GM21723 (cell line): ENCODE measurements at regions not wholly inside any gene's neighbourhood (a gene's known extent, or its start where the extent isn't known, plus 50 kb on each side); places are given as distances from the start of the nearest gene placed in this dataset.
"Not testable (repeated sequence)": the region's sequence is repeated elsewhere in the genome, so short reads cannot be mapped to it uniquely, and the experiment has no call there.

Experiments used
- ATAC-seq: cut with Tn5 transposase; IDR thresholded peaks from one replicate; pipeline ENCODE4 v1.9.1; 2021; ENCODE audit warnings: mild to moderate bottlenecking, moderate library complexity; ENCODE audit not compliant: unreplicated experiment

DNA sequence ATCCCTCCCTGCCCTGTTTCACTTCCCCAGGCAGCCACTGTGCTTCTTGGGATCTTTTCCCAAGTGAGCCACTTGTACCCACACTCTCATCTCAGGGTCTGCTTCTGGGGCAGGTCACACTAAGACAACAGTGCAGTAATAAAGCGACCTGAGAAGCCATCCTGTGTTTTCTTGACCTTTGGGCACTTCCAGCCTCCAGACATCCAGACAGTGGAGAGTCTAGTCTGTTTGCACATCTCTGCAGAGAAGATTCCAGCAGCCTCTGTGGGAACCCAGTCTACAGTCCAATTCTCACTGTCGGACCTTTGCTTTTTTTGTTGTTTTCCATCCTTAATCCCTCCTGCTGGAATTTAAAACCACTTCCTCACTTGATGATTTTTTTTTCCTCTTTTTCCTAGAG lies 50.3 kb upstream of the ATP6AP2 start:
- ATAC-seq, result no peak

DNA sequence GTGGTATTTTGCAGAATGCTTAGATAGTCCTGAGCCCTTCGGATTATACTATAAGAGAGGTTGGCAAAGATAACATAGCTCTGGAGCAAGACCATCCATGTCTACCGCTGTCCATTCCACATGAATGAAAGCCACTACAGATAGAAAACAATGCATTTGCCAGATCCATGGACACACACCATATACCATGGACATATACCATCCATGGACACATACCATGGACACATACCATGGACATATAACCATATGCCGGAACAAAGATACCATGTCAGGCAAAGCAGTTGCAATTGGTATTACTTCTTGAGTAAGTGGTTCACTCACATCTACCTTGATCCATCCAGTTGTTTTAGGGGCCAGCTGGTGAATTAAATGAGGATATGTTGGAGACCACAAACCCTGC lies 53.2 kb upstream of the ATP6AP2 start:
- no peak for ATAC-seq

- ATAC-seq, result no peak
These were observed 54.4 kb upstream of the ATP6AP2 start for GRCh38 chrX:40526412-40526811.

- not testable (repeated sequence) for ATAC-seq
These were observed 54.9 kb upstream of the ATP6AP2 start for GRCh38 chrX:40525901-40526300.

DNA sequence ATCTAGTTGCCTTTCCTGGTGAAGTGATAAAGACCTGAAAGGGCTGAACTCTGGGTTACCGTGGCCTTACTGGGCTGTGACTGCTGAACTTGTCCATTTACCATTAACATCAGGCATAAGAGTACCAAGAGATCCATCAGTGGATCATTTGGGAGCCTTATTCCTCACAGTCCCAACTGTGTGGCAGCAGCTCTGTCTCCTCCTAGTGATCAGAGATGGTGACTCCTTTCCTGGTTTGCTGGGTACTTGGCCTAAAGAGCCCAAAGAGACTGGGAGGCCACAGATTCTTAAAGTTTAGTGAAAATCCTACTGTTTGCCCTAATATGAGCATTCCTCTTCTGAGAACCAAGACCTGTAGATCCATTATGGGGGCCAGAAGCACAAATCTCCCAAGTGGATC lies 56.3 kb upstream of the ATP6AP2 start:
- no peak for ATAC-seq

DNA sequence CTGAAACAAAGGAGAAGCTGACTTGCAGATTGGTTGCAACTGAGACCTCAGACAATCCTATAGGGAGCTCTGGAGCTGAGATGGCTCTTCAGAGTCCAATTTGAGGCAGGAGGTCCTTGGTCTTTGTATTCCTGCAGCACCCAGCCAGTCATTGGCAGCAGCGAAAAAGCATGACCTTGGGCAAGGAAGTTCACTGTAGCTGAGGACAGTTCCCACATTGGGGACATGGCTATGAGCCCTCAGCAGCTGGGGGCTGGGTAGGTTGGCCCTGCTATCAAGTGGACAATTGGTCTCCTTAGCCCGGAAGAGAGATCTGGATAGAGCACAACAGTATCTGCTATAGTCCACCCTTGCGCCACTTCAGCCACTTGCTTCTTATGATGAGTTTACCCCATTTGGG lies 56.9 kb upstream of the ATP6AP2 start:
- ATAC-seq, result no peak

- ATAC-seq, result no peak
These were observed 58.8 kb upstream of the ATP6AP2 start for GRCh38 chrX:40521868-40522450.

- no peak for ATAC-seq
These were observed 66.4 kb upstream of the ATP6AP2 start for GRCh38 chrX:40514376-40514775.

DNA sequence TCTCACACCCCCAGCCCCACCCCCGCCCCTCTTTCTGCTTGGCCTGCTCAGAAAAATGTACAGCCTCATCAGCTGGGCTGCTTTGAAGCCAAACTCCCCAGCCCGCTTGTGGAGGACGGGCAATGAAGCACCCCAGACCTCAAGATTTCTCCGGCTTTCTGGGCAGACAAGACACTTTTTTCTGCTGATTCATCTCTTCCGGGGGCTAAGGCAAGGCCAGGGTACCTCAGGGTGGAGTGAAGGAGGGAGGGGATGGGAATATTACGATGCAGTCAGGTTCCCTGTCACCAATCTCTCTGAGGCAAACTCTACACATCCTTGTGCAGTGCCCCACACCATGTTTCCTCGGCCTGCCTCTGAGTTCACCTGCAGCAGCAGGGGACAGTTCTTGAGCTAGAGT lies 66.9 kb upstream of the ATP6AP2 start:
- no peak for ATAC-seq

DNA sequence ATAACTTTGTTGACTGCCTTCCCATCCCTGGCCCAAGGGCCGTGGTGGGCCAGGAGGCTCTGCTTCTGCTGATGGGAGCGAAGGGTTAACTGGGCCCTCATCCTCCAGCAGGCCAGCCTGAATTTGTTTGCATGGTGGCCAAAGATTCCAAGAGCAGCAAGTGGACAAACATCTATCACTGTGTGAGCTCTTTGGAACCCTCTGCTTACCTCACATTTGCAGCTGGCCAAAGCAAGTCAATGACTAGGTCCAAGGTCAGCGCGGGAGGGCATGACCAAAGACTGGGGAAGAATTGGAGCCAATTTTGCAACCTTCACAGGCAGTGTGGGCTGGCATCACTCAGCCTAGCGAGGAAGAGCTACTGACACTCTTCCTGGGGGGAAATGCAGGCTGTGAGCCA lies 67.8 kb upstream of the ATP6AP2 start:
- ATAC-seq, result no peak

DNA sequence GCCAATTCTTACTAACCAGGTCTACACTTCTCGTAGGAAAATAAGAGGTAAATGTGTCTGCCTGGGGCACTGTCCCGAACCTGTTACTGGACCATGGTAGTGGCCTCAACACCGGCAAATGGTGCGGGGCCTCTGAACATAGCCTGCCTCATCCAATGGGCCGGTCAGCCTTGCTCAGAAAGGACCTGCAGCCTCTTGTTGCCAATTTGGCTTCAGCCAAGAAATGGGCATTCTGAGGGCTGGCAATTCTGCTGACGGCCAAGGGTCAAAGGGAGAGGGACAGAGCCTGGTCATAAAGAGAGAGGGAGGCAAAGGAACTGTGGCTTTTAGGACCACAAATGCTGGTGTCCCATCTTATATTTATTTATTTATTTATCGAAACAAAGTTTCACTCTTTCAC lies 69.5 kb upstream of the ATP6AP2 start:
- no peak for ATAC-seq

- ATAC-seq, result no peak
These were observed 72.2 kb upstream of the ATP6AP2 start for GRCh38 chrX:40508560-40508959.

DNA sequence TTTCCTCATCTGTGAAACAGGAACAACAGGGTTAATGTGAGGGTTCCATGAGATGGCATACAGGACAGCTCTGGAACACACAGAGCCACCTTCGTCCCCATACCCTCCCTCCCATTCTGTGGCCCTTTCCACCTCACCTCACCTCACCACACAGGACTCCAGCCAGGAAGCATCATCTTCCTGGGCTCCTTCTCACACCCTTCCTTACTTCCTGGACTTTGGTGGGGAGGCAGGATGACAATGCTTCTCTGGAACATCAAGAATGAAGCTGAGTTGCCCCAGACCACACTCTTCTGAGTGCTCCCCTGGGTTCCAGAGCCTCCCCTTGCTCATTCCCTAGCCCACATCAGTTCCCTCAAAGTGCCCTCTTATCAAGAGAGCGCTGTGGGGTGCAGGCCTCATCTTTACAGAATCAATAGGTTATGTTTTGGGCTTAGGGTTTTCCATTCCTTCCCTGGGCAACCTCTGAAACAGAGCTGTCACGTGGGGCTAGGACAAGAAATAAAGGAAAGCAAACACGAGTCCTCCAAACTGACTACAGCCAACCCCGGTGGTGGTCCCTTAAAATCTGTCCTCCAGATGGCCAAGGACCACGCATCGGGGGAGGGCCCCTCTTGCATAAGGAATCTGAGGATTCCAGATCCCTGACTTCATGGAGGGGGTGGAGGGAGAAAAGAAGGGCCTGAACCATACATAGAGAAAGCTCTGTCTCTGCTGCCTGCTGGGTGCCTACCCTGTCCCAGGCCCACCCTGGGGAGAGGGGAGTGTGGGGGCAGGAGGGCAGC lies 74.4 kb upstream of the ATP6AP2 start:
- ATAC-seq, result no peak

DNA sequence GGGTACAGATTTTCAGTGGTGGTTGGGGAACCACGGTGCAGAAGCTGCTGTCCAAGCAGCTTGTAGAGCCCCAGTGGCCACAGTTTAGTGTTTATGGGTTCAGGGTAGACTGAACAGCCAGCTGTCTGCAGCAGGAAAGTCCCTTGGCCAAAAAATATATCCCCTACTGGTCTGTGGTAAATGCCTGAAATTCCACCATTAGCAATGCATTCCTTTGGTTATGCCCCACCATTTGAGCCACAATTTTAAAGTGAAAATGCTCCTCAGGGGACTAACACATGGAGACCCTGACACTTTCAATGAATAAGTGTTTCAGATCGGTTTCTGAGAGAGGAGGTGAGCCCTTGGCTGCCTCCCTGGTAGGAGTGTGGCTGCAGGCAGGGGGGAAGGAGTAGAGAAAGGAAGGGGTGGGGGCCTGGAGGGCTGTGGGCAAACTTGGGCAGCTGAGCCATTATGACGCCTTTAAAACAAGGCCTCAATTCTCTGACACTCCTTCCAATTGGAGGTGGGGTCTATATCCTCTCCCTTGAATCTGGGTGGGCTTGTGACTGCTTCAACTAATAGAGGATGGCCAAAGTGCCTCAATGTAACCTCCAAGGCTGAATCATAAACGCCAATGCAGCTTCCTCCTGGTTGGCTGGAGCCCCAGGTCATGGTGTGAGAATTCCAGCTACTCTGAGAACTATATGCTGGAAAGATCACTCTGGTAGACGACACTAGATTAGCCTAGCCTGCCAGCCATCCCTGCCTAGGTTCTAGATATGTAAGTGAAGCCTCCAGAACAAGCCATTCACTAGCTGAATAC lies 75.8 kb upstream of the ATP6AP2 start:
- no peak for ATAC-seq

GRCh38 chrX:40503094-40503493 lies 77.7 kb upstream of the ATP6AP2 start:
- no peak for ATAC-seq

- no peak for ATAC-seq
These were observed 78.1 kb upstream of the ATP6AP2 start for GRCh38 chrX:40502688-40503087.

DNA sequence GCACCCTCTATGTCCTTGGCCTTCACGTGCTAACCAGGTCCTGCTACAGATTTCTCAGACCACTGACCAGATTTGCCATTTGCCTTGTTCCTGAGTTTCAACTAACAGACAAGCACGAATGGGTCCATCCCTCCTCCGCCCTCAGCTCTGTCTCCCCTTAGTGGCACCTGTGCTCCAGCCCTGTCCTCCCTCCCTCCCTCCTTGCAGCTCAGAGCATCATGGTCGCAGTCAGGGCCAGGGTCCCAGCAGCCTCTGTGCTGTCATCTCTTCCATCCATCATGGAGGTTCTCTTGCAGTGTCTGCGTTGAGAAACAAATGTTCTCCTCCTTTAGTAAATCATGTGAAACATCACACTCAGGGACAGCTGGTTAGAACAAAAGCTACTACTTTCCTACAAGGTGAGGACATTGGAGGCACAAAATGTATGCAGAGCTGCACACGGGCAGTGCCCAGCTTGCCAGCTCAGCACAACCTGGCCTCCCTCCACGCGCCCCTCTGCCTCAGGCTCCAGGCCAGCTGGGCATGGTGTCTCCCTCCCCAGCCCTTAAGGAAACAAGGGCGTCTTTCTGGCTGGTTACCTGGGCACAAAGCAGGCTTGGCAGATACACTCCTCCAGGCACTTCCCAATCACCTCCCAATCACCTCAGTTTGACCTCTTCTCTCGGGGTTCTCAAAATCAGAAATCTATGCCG lies 79.5 kb upstream of the ATP6AP2 start:
- ATAC-seq, result no peak

GRCh38 chrX:40496728-40497127 lies 84.0 kb upstream of the ATP6AP2 start:
- no peak for ATAC-seq

DNA sequence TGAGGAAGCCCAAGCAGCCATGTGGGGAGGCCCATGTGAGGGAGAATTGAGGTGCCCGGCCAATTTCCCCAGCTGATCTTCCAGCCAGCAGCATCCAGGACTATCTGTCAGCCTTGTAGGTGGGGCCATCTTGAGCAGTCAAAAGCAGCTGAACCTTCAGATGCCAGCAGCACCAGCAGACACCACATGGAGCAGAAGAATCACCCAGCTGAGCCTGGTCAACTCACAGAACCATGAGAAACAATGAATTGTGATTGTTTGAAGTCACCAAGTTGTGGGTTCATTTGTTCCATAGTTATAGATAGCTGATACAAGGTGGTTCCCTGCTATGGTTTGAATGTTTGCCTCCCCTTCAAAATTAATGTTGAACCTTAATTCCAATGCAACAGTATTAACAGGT lies 85.1 kb upstream of the ATP6AP2 start:
- ATAC-seq, result no peak

DNA sequence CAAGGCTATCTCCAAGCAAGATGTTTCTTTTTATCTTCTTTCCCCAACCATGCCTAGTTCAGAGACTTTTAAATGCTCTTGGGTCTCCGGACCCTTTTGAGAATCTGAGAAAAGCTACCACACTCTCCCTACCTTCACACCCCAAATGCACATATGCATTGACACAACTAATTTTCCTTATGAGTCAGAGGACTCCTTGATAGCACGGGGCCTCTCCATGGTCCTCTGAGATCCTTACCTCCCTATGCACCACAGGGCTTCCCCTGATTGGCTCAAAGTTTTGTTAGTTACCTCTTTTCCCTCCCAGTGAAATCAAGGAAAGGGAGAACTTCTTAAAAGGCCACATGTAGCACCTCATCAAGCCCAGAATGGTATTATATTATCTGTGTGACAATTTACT lies 86.8 kb upstream of the ATP6AP2 start:
- ATAC-seq, result no peak

DNA sequence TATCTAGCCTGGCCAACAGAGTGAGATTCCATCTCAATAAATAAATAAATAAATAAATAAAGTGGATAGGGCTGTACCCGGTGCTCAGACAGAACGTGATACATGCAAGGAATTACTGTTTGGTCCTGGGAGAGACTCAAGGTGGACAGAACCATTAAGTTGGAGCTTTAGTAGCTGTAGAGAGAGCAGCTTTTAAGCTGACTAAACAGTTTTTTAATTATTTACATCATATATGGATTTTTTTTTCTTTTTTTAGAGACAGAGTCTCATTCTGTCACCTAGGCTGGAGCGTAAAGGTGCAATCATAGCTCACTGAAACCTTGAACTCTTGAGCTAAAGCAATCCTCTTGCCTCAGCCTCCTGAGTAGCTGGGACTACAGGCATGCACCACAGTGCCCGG lies 92.5 kb upstream of the ATP6AP2 start:
- ATAC-seq, result no peak
